Astrocyte (in vitro differentiated cells and primary cell): ENCODE measurements at regions not wholly inside any gene's neighbourhood (a gene's known extent, or its start where the extent isn't known, plus 50 kb on each side); places are given as distances from the start of the nearest gene placed in this dataset.

Experiments used
- DNase-seq: peaks from one replicate; pipeline ENCODE4 v3.0.0-alpha.2; 2010; ENCODE audit warnings: low read depth
- FAIRE-seq: peaks from 2 replicates; lab custom pipeline; 2011; peaks lifted over from hg19 to GRCh38; lab: Jason Lieb, UNC
- H2AFZ ChIP-seq: 2 replicates; pipeline ENCODE4 v1.6.0; 2012; ENCODE audit warnings: low read depth, low read length, inconsistent platforms
- H3K27ac ChIP-seq: 2 replicates; pipeline ENCODE4 v1.5.1; 2011; ENCODE audit warnings: low read depth, low read length, inconsistent platforms
- H3K27me3 ChIP-seq: 2 replicates; pipeline ENCODE4 v1.6.0; 2011; ENCODE audit warnings: low read length, inconsistent platforms; ENCODE audit not compliant: insufficient read depth
- H3K36me3 ChIP-seq: 2 replicates; pipeline ENCODE4 v1.5.1; 2011; ENCODE audit warnings: low read length, inconsistent platforms; ENCODE audit not compliant: insufficient read depth
- H3K4me1 ChIP-seq: 2 replicates; pipeline ENCODE4 v1.5.1; 2011; ENCODE audit warnings: low read length, inconsistent platforms; ENCODE audit not compliant: insufficient read depth
- H3K4me2 ChIP-seq: 2 replicates; pipeline ENCODE4 v1.6.0; 2012; ENCODE audit warnings: low read length, inconsistent platforms
- H3K4me3 ChIP-seq: 2 replicates; pipeline ENCODE4 v1.5.1; 2011; ENCODE audit warnings: low read depth, mild to moderate bottlenecking, low read length, inconsistent platforms; ENCODE audit not compliant: insufficient read depth
- H3K79me2 ChIP-seq: 2 replicates; pipeline ENCODE4 v1.6.0; 2012; ENCODE audit warnings: mild to moderate bottlenecking, low read length, inconsistent platforms; ENCODE audit not compliant: insufficient read depth
- H3K9ac ChIP-seq: 2 replicates; pipeline ENCODE4 v1.6.0; 2012; ENCODE audit warnings: mild to moderate bottlenecking, low read length, inconsistent platforms
- H3K9me3 ChIP-seq: 2 replicates; pipeline ENCODE4 v1.5.1; 2012; ENCODE audit warnings: low read depth, mild to moderate bottlenecking, low read length, inconsistent platforms; ENCODE audit not compliant: insufficient read depth
- H4K20me1 ChIP-seq: 2 replicates; pipeline ENCODE4 v1.6.0; 2012; ENCODE audit warnings: low read length, inconsistent platforms; ENCODE audit not compliant: insufficient read depth
- H3K27ac Mint-ChIP-seq: one replicate; pipeline ENCODE4 v1.8.0; 2021; ENCODE audit warnings: mild to moderate bottlenecking, mixed read lengths; ENCODE audit not compliant: unreplicated experiment
- H3K27me3 Mint-ChIP-seq: one replicate; pipeline ENCODE4 v1.8.0; 2021; ENCODE audit warnings: low read depth, mixed read lengths; ENCODE audit not compliant: unreplicated experiment
- H3K36me3 Mint-ChIP-seq: one replicate; pipeline ENCODE4 v1.8.0; 2021; ENCODE audit warnings: low read depth, mixed read lengths; ENCODE audit not compliant: unreplicated experiment
- H3K4me1 Mint-ChIP-seq: one replicate; pipeline ENCODE4 v1.8.0; 2021; ENCODE audit warnings: low read depth, mixed read lengths; ENCODE audit not compliant: unreplicated experiment
- H3K4me3 Mint-ChIP-seq: one replicate; pipeline ENCODE4 v1.8.0; 2021; ENCODE audit warnings: mild to moderate bottlenecking, moderate library complexity, mixed read lengths; ENCODE audit not compliant: unreplicated experiment
- H3K9me3 Mint-ChIP-seq: one replicate; pipeline ENCODE4 v1.8.0; 2021; ENCODE audit warnings: mild to moderate bottlenecking, mixed read lengths; ENCODE audit not compliant: unreplicated experiment
- CTCF ChIP-seq: IDR thresholded peaks from 2 replicates; pipeline ENCODE4 v1.5.1; 2011; ENCODE audit warnings: low read depth, mild to moderate bottlenecking, inconsistent platforms, low read length, moderate library complexity; ENCODE audit not compliant: insufficient read depth
- EZH2 ChIP-seq: IDR thresholded peaks from 2 replicates; pipeline ENCODE4 v1.6.1; 2012; ENCODE audit warnings: mild to moderate bottlenecking, low read length, inconsistent platforms; ENCODE audit not compliant: insufficient read depth

GRCh38 chr6:102525336-102525735 lies 1131.8 kb downstream of the GRIK2 start:
- DNase-seq (no peak), FAIRE-seq (no peak)
- Mint-ChIP-seq H3K9me3 (no peaks in the 10 kb centered on the region), H3K4me1 (no peaks in the 10 kb centered on the region), H3K27ac (no peak overlapping the region), H3K27me3 (no peaks in the 10 kb centered on the region), H3K4me3 (no peak overlapping the region), H3K36me3 (no peaks in the 10 kb centered on the region)
- Histone ChIP-seq H3K27me3 (no peaks in the 10 kb centered on the region), H3K4me2 (no peak overlapping the region), H4K20me1 (no peaks in the 10 kb centered on the region), H3K9me3 (no peaks in the 10 kb centered on the region), H3K4me1 (no peaks in the 10 kb centered on the region), H3K79me2 (no peaks in the 10 kb centered on the region), H3K36me3 (no peaks in the 10 kb centered on the region), H3K9ac (no peak overlapping the region), H3K27ac (no peak overlapping the region), H2AFZ (no peak overlapping the region), H3K4me3 (no peak overlapping the region)
- TF ChIP-seq EZH2 = no peak

- H3K36me3 Mint-ChIP-seq = no peaks in the 10 kb centered on the region
- TF ChIP-seq CTCF (no peak), EZH2 (no peak)
These were observed 1127.5 kb downstream of the GRIK2 start for GRCh38 chr6:102520966-102521365.

GRCh38 chr6:102517506-102517905 lies 1124.0 kb downstream of the GRIK2 start:
- Mint-ChIP-seq H3K27ac (no peak overlapping the region), H3K36me3 (no peaks in the 10 kb centered on the region), H3K4me1 (no peaks in the 10 kb centered on the region), H3K9me3 (no peaks in the 10 kb centered on the region), H3K27me3 (no peaks in the 10 kb centered on the region), H3K4me3 (no peak overlapping the region)
- no peak for FAIRE-seq
- Histone ChIP-seq H3K4me1 (no peaks in the 10 kb centered on the region), H2AFZ (no peak overlapping the region), H3K4me3 (no peak overlapping the region), H3K4me2 (no peak overlapping the region), H4K20me1 (no peaks in the 10 kb centered on the region), H3K9ac (no peak overlapping the region), H3K79me2 (no peaks in the 10 kb centered on the region), H3K9me3 (no peaks in the 10 kb centered on the region), H3K27me3 (no peaks in the 10 kb centered on the region), H3K27ac (no peak overlapping the region), H3K36me3 (no peaks in the 10 kb centered on the region)
- TF ChIP-seq EZH2 (no peak), CTCF (no peak)
- no peak for DNase-seq

More at GRCh38 chr6:102520966-102521365, 1127.5 kb downstream of the GRIK2 start:
- H3K9me3 ChIP-seq = no peaks in the 10 kb centered on the region
- no peak overlapping the region for H3K27ac ChIP-seq
- no peak overlapping the region for H2AFZ ChIP-seq
- no peaks in the 10 kb centered on the region for H3K4me1 Mint-ChIP-seq
- H3K4me1 ChIP-seq = no peaks in the 10 kb centered on the region
- no peaks in the 10 kb centered on the region for H3K27me3 Mint-ChIP-seq
- DNase-seq (no peak), FAIRE-seq (no peak)
- no peak overlapping the region for H3K4me2 ChIP-seq
- no peaks in the 10 kb centered on the region for H3K27me3 ChIP-seq
- H3K4me3 Mint-ChIP-seq = no peak overlapping the region
- H3K9me3 Mint-ChIP-seq = no peaks in the 10 kb centered on the region
- no peaks in the 10 kb centered on the region for H3K36me3 ChIP-seq
- H3K9ac ChIP-seq = no peak overlapping the region
- no peaks in the 10 kb centered on the region for H3K79me2 ChIP-seq
- no peaks in the 10 kb centered on the region for H4K20me1 ChIP-seq
- no peak overlapping the region for H3K4me3 ChIP-seq
- no peak overlapping the region for H3K27ac Mint-ChIP-seq
